Kidney (tissue), 13 donors: ENCODE measurements at regions not wholly inside any gene's neighbourhood (a gene's known extent, or its start where the extent isn't known, plus 50 kb on each side); places are given as distances from the start of the nearest gene placed in this dataset.

Source experiments
- DNase-seq, 5 donors: peaks; one replicate each; pipeline ENCODE4 v3.0.0-alpha.2; 2013 to 2020
- FAIRE-seq: peaks from 2 replicates; lab custom pipeline; 2012; peaks lifted over from hg19 to GRCh38; lab: Jason Lieb, UNC
- H3K27ac ChIP-seq, 2 donors: one replicate each; pipeline ENCODE4 v1.7.0; 2013; ENCODE audit warnings: low read depth in 2 of 2, low read length in 2 of 2, inconsistent platforms in 1 of 2
- H3K27me3 ChIP-seq: one replicate; pipeline ENCODE4 v1.7.1; 2013; ENCODE audit warnings: low read length, inconsistent platforms; ENCODE audit not compliant: control insufficient read depth, insufficient read depth
- H3K36me3 ChIP-seq, 3 donors: one replicate each; pipeline versions ENCODE4 v1.7.0 to v1.7.1; 2013; ENCODE audit warnings: low read length in 3 of 3, control low read depth in 1 of 3, inconsistent platforms in 1 of 3; ENCODE audit not compliant: insufficient read depth in 3 of 3, control insufficient read depth in 2 of 3
- H3K4me1 ChIP-seq, 3 donors: one replicate each; pipeline versions ENCODE4 v1.7.0 to v1.7.1; 2013; ENCODE audit warnings: low read length in 3 of 3, inconsistent platforms in 1 of 3, low read depth in 1 of 3; ENCODE audit not compliant: control insufficient read depth in 2 of 3, insufficient read depth in 2 of 3
- H3K4me3 ChIP-seq, 3 donors: one replicate each; pipeline versions ENCODE4 v1.7.0 to v1.8.1; 2013; ENCODE audit warnings: low read length in 3 of 3, control low read depth in 1 of 3, inconsistent platforms in 1 of 3
- H3K9ac ChIP-seq, 3 donors: one replicate each; pipeline versions ENCODE4 v1.7.0 to v1.7.1; 2013; ENCODE audit warnings: low read length in 3 of 3, control low read depth in 1 of 3, inconsistent platforms in 1 of 3
- H3K9me3 ChIP-seq, 3 donors: one replicate each; pipeline versions ENCODE4 v1.7.0 to v1.7.1; 2013; ENCODE audit warnings: low read length in 3 of 3, control low read depth in 1 of 3, inconsistent platforms in 1 of 3; ENCODE audit not compliant: control insufficient read depth in 2 of 3, insufficient read depth in 1 of 3
- intact Hi-C: fragments of 100-400 bp; cut with DNase I; formaldehyde crosslinking; loops from one replicate; pipeline ENCODE4 v1.11.1; 2022
- TF ChIP-seq, protein P1 (sequence below): IDR thresholded peaks from 3 replicates; pipeline ENCODE4 v1.5.1; 2012; ENCODE audit warnings: mild to moderate bottlenecking, moderate library complexity, borderline replicate concordance; ENCODE audit not compliant: insufficient read depth; ENCODE audit errors: extremely low read depth
- donor health status: control.
- donor health status: control.
- donor health status: control.
- donor health status: control.
- donor health status: control.
- donor health status: DM: yes; HTN: yes; CAD: no.
- donor health status: Normal renal cell carcinoma (clear cell type).

DNA sequence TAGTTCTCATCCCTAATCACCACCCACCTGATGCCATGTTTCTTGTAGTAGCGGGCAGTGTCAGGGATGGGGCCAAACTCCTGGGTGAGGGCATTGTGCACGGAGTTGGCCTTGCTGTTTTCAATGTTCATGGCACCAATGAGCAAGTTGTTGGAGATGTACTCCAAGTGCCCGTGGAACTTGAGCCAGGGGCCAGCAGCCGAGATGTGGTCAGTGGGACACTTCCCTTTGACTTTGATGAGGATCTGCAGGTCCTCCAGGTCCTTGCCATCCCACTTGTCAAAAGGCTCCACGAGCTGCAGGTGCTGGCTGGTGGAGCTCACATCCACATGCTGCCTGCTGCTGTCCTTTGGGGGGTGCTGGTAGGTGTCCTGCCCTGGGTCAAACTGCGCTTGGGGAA, 162.2 kb upstream of the SV2C start:
- FAIRE-seq (no peak), DNase-seq (no peak)
- Histone ChIP-seq H3K9ac (no peak overlapping the region), H3K9me3 (no peaks in the 10 kb centered on the region), H3K4me1 (no peaks in the 10 kb centered on the region), H3K36me3 (no peaks in the 10 kb centered on the region), H3K27me3 (no peaks in the 10 kb centered on the region), H3K27ac (no peak overlapping the region), H3K4me3 (no peak overlapping the region)
- intact Hi-C loops: no loop called here
- TF ChIP-seq, protein P1, sequence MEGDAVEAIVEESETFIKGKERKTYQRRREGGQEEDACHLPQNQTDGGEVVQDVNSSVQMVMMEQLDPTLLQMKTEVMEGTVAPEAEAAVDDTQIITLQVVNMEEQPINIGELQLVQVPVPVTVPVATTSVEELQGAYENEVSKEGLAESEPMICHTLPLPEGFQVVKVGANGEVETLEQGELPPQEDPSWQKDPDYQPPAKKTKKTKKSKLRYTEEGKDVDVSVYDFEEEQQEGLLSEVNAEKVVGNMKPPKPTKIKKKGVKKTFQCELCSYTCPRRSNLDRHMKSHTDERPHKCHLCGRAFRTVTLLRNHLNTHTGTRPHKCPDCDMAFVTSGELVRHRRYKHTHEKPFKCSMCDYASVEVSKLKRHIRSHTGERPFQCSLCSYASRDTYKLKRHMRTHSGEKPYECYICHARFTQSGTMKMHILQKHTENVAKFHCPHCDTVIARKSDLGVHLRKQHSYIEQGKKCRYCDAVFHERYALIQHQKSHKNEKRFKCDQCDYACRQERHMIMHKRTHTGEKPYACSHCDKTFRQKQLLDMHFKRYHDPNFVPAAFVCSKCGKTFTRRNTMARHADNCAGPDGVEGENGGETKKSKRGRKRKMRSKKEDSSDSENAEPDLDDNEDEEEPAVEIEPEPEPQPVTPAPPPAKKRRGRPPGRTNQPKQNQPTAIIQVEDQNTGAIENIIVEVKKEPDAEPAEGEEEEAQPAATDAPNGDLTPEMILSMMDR: no peak

DNA sequence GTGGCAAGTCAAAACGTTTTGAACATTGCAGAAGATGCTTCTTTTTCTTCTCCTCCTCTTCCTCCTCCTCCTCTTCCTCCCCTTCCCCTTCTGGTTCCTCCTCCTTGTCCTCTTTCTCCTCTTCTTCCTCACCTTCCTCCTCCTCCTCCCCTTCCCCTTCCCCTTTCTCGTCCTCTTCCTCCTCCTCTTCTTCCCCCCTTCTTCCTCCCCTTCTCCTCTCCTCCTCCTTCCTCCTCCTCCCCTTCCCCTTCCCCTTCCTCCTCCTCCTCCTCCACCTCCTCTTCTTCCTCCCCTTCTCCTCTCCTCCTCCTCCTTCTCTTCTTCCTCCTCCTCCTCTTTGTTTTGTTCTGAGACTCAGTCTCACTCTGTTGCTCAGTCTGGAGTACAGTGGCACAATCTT, 167.0 kb upstream of the SV2C start:
- H3K9me3 ChIP-seq: no peaks in the 10 kb centered on the region
- intact Hi-C loops: no loop called here
- H3K36me3 ChIP-seq: no peaks in the 10 kb centered on the region
- no peaks in the 10 kb centered on the region for H3K4me1 ChIP-seq
- no peaks in the 10 kb centered on the region for H3K27me3 ChIP-seq
- DNase-seq (no peak), FAIRE-seq (no peak)
- H3K9ac ChIP-seq: no peak overlapping the region
- no peak overlapping the region for H3K4me3 ChIP-seq
- TF ChIP-seq, protein P1: no peak
- no peak overlapping the region for H3K27ac ChIP-seq

DNA sequence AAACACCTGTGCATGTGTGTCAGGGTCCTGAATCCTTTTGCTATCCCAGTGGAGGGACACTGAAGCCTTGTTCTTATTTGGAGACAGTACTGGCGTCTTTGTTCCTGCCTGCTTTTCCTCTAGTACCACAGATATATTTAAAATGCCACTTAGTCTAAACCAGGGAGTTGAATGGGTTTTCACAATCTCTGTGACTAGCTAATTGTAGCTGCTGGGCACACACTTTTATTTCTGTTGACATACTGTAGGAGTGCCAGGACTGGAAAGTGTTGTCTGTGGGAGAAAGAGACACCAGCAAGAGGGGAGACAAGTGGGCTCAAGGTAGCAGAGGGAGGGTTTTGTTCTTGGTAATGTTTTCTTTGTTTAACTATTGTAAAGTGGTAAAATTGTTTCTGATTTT, 174.0 kb upstream of the SV2C start:
- TF ChIP-seq, protein P1: no peak
- Histone ChIP-seq H3K27ac (no peak overlapping the region), H3K36me3 (no peaks in the 10 kb centered on the region), H3K27me3 (no peaks in the 10 kb centered on the region), H3K9me3 (no peaks in the 10 kb centered on the region), H3K4me1 (no peaks in the 10 kb centered on the region), H3K9ac (no peak overlapping the region), H3K4me3 (no peak overlapping the region)
- FAIRE-seq (no peak), DNase-seq (no peak)
- intact Hi-C loops: no loop called here

DNA sequence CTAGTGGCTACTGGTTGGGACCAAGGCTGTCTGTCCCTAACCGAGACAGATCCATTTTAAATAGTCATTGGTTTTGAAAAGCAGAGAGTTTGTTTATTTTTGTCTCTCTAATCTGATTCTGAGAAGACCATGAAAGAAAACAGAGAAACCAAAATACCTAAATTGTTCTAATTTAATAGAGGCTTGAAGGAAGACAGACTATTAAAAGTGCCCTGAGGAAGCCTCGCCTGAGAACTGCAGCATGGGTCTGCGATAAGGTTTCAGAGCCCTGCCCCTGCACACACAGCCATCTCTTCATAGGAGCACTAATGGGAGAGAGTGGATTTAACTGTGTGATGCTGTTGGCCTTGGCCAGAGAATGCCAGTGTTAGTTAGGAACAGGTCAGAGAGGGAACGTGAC, 175.5 kb upstream of the SV2C start:
- Histone ChIP-seq H3K27ac (no peak overlapping the region), H3K9me3 (no peaks in the 10 kb centered on the region), H3K9ac (no peak overlapping the region), H3K36me3 (no peaks in the 10 kb centered on the region), H3K4me3 (no peak overlapping the region), H3K4me1 (no peaks in the 10 kb centered on the region), H3K27me3 (no peaks in the 10 kb centered on the region)
- intact Hi-C loops: no loop called here
- no peak for DNase-seq
- TF ChIP-seq, protein P1: no peak
- no peak for FAIRE-seq
